ENCODE measurements at regions not wholly inside any gene's neighbourhood (a gene's known extent, or its start where the extent isn't known, plus 50 kb on each side); places are given as distances from the start of the nearest gene placed in this dataset.
"Not testable (repeated sequence)": the region's sequence is repeated elsewhere in the genome, so short reads cannot be mapped to it uniquely, and the experiment has no call there.

DNA sequence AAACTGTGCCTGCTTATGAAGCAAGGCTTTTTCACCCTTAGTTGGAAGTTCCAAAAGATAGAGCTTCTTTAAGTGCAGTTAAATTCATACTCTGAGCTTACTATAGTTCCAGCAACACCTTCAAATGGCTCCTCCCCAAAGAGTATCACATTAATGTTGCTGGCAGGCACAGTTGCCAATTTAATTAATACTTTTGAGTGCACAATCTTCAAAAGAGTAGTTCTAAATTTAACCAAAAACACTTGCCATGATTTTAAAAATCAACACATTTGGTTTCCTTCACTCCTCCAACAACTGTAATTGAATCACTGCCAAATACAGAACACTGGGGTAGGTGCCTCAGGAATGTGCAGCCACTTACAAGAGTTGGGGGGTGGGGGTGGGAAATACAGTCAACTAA is 150.6 kb upstream of the UBE2E3 start:
- no peak for DNase-seq (ENCODE audit: low read depth)

DNA sequence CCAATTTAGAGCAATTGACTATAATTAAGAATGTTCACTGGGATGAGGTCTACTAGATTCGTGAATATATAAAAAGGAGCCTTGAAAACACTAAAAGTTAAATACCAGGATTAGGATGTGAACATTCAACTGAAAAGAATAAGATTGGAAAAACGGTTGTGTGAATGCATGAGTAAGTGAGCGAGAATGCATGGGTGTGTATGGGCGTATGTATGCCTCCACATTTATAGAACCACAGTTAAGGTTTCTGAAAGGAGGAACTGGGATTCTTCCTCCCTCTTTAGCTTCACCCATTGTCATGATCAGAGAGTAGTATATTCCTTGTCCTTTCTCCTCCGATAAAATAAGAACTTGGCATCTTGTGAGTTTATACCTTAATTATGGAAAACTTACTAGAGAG is 151.1 kb upstream of the UBE2E3 start:
- DNase-seq (ENCODE audit: low read depth) = no peak

DNA sequence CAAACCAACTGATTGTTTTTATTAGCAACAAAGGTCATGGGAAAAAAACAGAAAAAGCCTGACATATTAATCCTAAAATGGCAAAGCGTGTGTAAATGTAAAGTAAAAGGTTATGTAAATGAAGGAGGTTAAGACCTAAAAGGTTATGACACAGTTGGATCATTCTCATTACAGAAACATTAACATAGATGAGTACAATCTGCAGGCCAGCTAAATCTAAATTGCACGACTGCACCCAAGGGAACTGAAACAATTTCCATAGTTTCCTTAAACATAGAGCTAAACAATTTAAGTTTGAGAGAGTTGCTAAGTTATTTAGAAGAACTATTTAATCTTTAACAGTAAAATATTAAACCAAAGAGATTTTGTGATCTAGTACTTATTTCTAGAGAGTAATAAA is 151.6 kb upstream of the UBE2E3 start:
- no peak for DNase-seq (ENCODE audit: low read depth)

DNA sequence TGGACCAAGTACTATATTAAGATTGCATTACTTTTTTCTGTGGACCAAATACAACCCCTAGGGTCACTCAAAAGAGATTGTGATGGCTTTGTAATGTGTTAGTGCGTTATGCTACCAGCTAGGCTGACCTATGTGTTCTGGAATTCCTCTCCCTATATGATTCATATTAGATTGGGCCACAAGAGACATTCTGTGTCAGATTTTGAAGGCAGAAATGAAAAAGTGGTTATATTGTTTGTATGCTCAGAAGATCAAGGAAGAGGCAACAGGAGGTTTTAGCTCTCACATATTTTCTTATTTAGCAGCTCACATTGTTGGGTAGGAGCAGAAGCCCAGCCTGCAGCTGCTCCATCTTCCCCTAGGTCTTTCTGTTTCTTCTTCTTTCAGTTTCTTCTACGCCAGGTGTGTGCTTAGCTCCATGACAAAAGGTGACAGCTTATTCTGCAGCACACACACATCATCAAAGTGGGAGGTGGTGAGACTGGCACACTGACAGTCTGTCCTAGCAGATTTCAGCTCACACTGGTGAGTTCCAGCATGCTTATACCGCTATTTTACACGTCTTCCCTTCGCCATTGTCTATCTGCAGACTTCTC is 156.8 kb upstream of the UBE2E3 start:
- peak; percentile 65 for DNase-seq (ENCODE audit: low read depth)

DNA sequence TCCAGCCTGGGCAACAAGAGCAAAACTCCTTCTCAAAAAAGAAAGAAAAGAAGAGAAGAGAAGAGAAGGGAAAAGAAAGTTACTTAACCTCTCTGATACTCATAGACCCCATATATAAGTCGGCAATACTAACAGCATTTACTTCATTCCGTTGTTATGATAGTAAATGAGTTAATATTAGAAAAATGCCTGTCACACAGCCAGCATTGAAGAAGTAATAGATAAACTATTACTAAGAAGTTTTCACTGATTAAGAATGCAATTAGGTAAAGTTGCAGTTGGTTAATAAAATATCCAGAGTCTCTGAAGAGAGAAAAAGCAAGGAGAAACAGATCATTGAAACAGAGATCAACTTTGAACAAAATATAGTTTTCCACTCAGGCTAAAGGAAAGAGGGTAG is 161.3 kb upstream of the UBE2E3 start:
- DNase-seq (ENCODE audit: low read depth) = no peak

DNA sequence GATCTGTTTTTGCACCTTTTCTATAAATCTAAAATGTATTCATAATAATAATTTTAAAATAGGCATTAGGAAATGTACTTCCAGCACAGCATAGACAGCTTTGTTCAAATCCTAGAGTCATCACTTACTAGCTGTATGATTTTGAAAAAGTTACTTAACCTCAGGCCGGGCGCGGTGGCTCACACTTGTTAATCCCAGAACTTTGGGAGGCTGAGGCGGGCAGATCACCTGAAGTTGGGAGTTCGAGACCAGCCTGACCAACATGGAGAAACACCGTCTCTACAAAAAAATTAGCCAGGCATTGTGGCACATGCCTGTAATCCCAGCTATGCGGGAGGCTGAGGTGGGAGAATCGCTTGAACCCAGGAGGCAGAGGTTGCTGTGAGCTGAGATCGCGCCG is 161.7 kb upstream of the UBE2E3 start:
- DNase-seq (ENCODE audit: low read depth) = not testable (repeated sequence)

DNA sequence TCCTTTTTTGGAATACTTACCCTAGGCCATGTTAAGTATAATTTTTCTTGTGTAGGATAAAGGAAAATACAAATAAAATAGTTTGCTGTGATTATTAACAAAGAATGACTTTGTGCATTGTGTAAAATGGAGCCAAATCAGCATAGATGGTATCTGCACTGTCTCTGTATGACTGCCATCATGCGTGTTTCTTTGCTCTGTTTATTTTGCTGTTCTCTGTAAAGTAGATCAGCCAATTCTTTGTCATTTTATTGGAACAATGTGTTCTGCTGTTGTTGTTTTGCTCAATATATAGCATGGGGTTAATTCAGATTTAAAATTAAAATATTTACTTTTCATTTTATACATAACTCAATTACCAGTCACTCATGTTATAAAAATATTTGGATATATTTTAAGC is 181.3 kb upstream of the UBE2E3 start:
- no peak for DNase-seq (ENCODE audit: low read depth)

DNA sequence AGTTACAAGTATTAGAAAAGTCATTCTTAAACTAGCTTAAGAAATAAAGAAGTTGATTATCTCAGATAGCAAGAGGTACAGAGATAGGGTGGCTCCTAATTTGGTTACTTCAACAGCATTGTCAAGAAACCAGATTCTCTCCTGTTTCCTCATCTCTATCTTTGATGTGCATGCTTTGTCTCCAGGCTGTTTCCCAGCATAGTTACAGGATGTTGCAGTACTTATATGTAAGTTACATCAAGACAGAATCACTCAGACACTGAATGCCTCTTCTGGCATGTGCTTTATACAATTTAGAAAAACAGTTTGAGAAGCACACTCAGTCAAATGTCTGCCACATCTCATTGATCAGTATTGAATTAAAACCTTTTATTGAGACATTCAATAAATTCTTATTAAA is 189.5 kb upstream of the UBE2E3 start:
- DNase-seq (ENCODE audit: low read depth) = no peak

DNA sequence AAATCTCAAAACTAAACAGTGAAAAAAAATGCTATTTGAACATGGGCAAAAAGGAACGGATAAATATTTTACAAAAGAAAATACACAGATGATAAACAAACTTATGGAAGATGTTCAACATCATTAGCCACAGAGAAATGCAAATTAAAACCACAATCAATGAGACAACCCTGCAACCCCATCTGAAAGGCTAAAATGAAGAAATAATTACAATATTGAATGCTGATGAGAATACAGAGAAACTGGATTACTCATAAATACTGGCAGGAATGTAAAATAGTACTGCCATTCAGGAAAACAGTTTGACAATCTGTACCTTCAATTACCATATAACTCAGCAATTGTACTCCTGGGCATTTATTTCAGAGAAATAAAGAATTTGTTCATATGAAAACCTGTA is 193.1 kb upstream of the UBE2E3 start:
- DNase-seq (ENCODE audit: low read depth) = peak; percentile 61

DNA sequence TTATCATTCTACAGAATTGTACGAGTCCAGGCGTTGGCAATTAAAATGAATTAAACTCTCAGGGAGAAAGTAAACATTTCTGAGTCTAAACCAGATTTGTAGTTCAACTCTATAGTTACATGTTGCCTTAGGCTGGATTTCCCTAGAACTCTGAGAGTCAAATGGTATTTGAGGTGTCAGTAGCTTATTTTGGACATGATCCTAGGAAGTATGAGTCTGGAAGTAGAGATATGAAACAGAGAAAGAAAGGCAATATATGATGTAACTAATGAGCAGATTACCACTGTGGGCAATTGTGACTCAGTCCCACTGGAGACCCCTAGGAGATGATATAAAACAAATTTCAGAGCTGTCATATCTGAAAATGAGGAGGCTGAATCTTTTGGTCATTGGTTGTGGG is 199.1 kb upstream of the UBE2E3 start:
- peak; percentile 19 for DNase-seq (ENCODE audit: low read depth)

DNA sequence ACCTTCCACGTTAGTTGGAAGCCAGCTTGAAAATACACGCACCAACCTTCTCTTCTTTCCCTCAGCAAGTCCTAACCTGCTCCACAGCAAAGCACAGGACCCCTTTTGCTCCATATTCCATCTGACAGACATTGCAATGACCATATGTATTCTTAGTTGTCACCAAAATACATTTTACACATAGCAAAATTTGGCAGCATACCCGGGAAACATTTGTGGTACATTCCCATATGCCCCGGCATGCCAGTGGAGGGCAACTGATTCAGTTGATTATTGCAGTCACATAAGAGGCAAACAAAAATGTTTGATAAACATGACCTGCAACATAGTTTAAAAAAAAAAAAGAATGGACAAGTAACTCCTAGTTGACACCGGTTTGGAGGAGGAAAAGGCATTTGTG is 202.1 kb upstream of the UBE2E3 start:
- no peak for DNase-seq (ENCODE audit: low read depth)

DNA sequence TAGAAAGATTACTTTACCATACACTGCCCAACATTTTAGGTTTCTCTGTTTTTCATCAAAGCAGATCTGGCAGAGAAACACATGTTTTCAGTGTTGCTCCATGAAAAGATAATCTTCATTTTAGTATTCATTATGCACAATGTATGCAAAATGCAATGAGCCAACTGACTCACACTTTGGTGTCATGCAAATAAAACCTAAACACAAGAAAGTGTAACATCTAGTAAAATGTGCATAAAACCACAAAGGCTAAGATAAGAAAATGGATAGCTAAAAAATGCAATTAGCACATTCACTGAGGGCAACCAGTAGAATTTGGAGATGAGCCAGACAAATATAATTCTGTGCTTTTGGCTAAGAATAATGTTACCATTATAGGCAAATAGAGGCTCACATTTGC is 203.5 kb upstream of the UBE2E3 start:
- DNase-seq (ENCODE audit: low read depth) = peak; percentile 24

DNA sequence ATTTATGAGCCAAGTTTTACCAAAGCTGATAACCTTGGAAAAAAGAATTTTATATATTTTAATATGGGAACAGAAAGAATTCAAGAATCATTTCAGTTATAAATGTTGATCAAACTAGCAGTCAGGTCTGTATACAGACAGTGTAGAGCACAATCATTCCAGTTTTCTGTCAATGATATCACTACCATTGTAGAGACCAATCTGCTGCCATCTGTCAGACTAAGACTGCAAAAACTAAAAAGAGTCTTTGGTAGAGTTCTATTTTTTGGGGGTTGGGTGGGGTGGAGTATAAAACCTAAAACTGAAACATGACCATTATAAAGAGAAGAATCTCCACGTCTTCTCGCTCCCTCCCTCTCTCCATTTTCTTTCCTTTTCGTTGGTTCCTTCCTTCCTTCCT is 204.7 kb upstream of the UBE2E3 start:
- no peak for DNase-seq (ENCODE audit: low read depth)

DNA sequence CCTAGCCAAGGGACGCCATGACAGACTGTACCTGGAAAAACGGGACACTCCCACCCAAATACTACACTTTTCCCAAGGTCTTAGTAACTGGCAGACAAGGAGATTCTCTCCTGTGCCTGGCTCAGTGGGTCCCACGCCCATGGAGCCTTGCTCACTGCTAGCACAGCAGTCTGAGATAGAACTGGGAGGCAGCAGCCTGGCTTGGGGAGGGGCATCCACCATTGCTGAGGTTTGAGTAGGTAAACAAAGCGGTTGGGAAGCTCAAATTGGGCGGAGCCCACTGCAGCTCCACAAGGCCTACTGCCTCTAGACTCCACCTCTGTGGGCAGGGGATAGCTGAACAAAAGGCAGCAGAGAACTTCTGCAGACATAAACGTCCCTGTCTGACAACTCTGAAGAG is 215.1 kb upstream of the UBE2E3 start:
- DNase-seq (ENCODE audit: low read depth) = not testable (repeated sequence)

DNA sequence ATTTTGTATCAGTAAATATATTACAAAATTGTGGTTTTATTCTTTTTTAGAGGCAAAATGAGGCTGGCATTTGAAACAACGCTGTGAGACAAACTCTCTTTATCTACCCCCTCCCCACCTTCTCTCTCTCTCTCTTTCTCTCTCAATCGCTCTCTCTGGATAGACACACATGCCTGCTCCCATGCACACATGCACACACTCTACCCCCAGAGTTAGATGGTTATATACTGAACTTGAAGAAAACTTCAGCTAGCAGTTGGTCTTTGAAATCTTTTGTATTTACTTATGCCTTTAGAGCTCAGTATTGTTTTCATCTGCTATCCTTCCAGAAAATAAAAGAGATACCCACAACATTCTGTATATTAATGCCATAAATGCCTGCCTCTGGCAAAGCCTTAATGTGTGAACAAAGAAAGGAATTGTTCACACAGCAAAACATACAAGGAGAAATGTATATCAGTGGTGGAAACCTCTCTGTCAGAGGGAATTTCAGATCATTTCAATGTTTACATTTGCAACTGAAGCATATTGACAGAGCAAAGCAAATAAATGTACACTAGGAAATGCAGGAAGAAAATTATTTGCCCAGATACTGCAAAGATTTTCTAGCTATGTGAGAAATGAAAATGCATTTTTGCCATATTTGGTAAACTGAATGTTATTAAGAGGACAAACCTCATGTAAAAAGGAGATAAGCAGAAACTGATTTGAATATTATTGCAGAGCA is 217.0 kb upstream of the UBE2E3 start:
- DNase-seq (ENCODE audit: low read depth) = no peak

DNA sequence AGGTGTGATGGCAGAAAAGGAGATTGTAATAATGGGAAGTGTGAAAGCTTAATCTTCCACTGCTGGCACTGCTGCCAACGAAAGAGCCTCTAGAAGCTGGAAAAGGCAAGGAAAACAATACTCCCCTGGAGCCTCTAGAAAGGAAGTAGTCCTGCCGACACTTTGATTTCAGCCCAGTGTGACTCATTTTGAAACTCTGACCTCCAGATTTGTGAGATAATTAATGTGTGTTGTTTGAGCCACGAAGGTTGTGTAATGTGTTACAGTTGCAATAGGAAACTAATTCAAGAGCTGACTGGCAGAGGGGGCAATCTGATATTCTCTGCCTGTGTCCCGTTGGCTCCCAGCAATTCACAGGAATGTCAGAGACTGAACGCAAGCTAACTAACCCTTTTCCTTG is 219.2 kb upstream of the UBE2E3 start:
- DNase-seq (ENCODE audit: low read depth) = peak; percentile 87

DNA sequence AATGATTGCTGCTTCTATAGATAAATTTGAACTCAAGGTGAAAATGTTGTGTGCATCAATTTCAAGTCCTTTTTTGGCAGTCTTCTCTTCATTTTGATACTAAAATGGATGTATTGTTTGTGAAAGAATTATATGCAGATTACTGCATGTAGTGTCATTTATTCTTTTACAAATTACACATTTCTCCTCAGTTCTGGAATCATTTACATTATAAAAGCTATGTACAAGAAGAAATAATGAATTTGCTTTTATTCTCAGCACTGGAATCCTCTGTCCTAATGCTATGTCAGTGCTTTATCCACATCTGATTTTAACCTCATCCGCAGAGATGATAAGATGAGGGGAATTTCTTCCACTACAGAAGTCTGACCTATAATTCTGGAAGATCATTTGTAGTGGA is 220.8 kb upstream of the UBE2E3 start:
- DNase-seq (ENCODE audit: low read depth) = no peak

DNA sequence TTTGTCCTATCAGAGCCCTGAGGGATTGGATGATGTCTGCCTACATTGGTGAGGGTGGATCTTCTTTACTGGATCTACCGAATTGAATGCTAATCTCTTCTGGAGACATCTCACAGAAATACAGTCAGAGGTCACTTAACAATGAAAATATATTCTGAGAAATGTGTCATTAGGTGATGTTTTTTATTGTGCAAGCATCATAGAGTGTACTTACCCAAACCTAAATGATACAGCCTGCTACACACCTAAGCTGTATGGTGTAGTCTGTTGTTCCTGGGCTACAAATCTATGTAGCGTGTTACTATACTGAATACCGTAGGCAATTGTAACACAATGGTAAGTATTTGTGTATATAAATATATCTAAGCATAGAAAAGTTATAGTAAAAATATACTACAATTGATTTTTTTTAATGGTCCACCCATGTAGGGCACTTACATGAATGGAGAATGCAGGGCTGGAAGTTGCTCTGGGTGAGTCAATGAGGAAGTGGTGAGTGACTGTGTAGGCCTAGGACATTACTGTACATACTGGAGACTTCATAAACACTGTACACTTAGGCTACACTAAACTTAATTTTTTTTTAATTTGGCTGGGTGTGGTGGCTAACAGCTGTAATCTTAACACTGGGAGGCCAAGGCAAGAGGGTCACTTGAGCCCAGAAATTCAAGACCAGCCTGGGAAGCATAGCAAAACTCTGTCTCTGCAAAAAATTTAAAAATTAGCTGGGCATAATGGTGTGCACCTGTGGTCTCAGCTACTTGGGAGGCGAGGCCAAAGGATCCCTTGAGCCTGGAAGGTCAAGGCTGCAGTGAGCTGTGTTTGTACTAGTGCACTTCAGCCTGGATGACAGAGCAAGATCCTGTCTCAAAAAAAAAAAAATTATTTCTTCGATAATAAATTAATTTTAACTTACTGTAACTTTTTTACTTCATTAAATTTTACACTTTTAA is 226.3 kb upstream of the UBE2E3 start:
- peak; percentile 71 for DNase-seq (ENCODE audit: low read depth)

DNA sequence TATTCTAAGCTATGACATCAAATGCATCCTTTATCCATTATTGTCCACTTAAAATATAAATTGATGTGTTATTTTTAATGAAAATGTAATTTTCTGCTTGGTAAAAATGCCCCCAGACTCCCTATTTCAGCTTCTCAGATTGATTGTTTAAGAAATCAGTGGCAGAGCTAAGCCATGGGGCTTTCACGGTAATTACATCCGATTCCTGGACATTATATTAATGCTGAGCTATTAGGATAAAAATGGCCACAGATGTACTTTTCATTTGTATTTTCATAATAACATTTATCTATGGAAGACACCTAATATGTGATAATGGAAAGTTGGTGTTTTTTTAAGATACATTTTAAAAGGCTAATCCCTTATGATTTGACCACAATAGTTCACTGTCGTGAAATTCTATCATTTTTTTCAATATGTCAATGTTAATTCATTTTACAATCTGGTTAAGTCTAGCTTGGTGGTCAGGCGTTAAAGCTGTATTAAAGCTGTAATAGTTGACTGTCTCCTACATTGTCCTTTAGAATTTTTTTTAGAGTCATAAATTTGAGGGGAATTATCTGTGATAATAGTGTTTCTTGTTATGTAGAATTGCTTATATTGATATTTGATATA is 229.0 kb upstream of the UBE2E3 start:
- DNase-seq (ENCODE audit: low read depth) = no peak

DNA sequence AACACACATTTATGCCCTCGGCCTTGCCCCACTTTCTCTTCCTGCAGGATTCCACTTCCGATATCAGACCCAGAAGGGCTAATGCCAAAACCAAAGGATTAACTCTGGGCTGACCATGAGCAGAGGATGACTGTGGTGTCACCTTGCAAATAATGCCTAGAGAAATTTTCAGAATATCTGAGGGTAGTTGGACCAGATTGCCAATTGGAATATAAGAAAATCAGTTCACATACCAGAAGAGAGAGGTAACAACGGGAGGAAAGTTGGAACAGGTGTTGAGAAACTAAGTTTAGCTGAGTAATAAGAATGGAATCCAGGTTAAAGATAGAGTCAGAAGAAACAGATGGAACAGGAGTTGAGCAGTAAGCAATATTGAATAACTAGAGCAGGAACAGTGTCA is 232.7 kb upstream of the UBE2E3 start:
- peak; percentile 31 for DNase-seq (ENCODE audit: low read depth)

DNA sequence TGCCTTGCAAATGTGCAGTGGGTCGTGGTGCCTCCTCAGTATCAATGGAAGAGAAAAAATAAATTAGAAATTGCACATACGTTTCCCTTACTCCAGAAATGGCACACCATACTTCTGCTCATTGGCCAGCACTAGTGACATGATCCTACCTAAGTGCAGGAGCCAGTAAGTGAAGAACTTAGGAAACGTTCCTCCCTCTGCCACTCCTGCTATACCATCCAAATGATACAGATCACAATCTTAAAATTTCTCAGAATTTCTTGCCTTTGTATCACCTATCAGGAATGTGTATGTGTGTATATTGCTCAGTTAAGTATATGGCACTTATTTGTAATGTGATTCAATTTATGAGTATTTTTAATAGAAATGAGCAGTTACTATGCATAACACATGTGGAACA is 237.0 kb upstream of the UBE2E3 start:
- DNase-seq (ENCODE audit: low read depth) = no peak

DNA sequence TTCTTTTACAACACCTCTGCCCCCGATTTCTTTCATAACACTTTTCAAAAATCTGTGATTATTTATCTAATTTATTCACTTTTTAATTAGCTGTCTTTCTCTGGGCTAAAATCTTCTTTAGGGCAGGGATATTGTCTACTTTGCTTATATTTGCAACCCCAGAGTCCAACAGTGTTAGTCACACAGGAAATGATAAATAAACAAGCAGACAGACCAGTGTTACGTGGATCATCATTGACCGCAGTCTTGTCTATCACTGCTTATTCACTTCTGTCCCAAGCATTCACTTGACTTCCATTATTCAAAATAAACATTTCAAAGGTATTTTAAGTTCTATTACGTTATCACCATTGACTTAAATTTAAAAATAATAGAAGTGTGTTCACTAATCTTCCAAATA is 237.6 kb upstream of the UBE2E3 start:
- DNase-seq (ENCODE audit: low read depth) = peak; percentile 90

Measured in M059J (cell line).